ENCODE measurements at regions not wholly inside any gene's neighbourhood (a gene's known extent, or its start where the extent isn't known, plus 50 kb on each side); places are given as distances from the start of the nearest gene placed in this dataset.

- DNase-seq, result no peak
Measured at GRCh38 chr5:6193310-6193709, 185.0 kb downstream of the MED10 start.

DNA sequence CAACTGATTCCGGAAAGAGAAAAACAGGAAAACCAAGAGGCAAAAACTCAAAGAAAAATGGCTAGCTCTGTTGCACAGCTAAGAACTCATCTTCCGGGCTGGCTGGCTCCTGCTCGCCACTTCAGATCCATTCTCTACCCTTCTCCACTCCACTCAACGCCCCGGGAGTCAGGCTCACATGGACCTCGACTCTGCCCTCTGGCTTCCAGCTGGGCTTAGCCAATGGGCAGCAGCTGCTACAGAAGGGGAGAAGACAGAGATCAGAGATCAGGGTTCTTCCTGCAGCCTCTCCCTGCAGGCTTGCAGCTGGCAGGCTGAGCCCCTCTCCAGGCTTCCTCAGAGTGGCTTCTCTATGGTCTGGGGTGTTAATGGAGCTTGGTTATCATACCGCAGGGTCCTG lies 187.5 kb downstream of the MED10 start:
- DNase-seq, result no peak

DNA sequence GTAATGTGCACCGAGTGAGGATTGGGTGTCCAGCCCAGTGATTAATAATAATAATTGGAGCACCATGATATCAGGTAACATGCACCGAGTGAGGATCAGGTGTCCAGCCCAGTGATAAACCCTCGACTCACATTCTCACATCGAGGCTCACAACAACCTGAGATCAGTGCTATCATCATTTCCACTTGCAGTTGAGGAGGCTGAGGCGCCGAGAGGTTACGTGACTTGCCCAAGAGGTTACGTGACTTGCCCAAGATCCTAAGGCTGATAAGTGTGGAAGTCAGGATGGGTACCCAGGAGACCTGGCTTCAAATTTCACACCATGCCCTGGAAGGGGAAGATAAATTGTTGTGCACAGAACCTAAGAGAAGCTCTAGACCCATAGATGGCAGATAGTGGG lies 189.4 kb downstream of the MED10 start:
- no peak for DNase-seq

DNA sequence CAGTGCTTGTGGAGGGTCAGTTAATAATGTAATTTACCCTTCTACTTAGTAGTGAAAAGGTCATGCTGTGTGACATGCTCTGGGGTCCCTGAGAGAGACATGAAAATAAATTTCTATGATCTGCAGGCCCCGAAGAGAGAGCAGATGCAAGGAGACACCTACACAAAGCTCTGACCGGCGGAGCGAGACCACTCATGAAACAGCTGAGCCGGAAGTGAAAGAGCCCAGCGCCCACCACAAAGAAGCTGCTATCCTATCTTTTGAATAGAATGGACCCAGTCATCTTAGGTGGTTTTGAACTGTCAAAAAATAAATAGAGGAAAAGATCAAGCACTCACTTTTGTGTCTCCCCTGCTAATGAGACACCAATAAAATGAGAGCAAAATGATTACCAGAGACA lies 190.0 kb downstream of the MED10 start:
- no peak for DNase-seq

DNA sequence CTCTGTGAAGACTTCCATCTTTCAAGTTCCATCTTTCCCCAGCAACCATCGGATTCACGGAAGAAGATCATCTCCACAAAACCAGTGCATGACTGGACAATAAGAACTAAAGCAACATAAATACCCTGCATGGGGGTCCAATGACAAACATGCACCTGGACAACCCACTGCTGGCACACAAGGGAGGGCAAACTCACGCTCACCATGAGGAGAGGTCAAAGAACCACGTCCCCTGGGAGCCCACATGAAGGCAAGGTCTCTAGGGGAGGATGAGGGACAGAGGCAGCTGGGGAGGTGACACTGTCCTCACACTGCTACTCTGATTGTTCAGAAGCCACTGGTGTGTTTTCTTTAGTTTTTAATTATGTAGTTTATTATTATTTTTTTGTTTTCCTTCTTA lies 190.8 kb downstream of the MED10 start:
- no peak for DNase-seq

DNA sequence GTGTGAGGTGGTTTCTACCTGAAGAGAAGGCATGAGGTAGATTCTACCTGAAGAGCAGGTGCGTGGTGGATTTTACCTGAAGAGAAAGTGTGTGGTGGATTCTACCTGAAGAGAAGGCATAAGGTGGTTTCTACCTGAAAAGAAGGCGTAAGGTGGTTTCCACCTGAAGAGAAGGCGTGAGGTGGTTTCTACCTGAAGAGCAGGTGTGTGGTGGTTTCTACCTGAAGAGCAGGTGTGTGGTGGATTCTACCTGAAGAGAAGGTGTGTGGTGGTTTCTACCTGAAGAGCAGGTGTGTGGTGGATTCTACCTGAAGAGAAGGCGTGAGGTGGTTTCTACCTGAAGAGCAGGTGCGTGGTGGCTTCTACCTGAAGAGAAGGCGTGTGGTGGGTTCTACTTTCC lies 192.8 kb downstream of the MED10 start:
- DNase-seq, result no peak

- DNase-seq, result no peak
Measured at GRCh38 chr5:6184481-6184880, 193.9 kb downstream of the MED10 start.

DNA sequence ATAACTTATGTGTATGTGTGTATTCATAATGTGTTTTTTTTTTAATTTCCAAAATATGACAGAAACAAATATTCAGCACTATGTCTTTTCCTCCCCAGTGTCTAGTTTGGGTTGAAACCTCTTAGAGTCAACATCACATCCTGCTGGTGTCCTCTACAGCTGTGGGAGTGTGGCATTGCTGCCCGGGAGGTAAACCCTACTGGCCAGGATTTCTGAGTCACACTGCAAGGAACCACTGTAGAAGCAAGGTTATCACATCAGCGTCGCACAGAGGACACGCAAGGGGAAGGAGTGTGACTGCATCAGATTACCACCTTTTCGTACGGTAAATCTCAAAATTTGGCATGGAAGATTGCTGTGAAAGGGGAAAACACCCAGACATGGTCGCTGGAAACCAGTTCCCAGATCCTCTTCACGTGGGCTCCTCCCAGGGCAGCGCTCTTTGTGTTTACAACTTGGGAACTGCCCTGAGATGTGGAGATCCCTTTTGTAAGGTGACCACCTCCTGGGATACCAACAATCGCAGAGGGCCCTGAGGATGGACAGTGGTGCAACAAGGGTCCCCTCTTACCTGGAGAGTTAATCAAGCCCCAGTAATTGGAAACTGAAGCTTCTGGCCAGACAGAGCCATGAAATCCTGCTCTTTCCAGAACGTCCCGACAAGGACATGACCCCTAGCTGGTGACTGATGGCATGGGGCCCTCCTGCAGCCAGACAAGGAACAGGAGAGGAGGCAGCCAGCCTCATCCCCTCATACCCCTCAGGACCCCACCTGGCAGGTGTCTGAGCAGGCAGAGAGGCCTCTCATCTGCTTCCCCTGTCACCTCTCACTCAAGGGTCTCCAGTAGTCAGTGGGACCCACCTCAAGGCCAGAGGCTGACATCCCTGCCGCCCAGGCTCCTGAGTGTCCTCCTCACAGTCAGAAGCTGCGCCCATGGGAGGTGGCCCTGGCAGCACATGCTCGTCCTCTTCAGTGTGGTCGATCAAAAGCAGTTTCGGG lies 194.7 kb downstream of the MED10 start:
- DNase-seq, result no peak

DNA sequence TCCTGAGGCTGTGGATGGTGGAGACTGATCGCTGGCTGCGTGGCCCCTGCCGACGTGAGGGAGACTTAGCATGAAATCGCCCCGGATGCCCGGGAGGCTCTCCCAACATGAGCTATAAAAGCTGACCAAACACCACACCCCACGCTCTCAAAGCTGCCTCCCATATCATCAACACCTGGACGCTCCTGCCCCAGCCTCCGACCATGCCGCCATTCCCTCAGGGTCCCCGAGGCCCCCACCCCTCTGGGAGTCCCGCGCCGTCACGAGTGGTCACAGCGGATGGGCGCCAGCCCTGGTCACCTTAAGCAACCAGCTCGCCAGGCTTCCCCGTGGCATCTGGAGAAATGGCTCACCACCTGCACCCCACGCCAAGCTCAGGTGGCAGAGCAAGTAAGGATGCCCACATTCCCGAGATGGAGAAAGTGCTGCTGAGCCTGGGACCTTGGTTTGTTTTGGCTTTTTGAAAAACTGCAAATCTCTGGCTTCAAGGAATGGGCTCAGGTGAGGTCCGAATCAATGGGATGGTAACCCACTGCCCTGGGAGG lies 196.0 kb downstream of the MED10 start:
- no peak for DNase-seq

DNA sequence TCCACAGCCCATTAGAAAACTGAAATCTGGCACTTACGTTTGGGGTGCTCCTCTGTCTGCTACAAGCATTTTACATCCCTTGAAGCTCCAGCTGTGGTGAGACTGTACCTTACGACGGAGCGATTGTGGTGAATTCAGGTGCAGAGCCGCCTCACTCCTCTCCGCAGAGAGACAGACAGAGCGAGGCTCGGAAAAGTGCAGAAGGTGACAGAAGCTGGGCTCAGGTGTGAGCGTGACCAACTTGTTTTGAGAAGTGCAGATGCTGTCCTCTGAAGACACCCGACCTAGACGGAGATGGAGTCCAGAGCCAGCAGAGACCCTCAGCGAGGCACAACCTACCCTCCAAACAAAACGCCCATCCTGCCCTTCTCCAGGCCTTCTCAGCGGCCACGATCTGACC lies 196.5 kb downstream of the MED10 start:
- DNase-seq, result no peak

GRCh38 chr5:6181147-6181729 lies 197.1 kb downstream of the MED10 start:
- no peak for DNase-seq

DNA sequence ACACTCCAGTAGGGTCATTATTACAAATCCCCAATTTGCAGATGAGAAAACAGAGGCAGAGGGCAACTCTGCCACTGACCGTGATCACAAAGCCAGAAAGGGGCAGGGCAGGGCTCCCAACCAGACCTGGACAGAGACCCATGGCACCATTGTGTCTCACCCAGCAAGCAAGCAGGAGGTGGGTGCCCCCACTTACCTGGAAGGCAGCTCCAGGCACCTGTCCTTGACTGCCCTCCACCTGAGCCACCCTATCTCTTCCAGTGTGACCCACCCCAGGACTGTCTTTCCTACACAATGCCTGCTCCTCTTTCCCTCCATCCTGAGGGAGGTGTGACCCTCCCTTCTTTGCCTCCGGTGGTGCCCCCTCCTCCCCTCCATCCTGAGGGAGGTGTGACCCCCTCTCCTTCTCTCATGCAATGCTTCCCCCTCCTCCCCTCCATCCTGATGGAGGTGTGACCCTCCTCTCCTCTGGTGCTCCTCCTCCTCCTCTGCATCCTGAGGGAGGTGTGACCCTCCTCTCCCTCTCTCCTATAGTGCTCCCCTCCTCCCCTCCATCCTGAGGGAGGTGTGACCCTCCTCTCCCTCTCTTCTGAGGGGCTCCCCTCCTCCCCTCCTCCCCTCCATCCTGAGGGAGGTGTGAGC lies 198.0 kb downstream of the MED10 start:
- no peak for DNase-seq

GRCh38 chr5:6178846-6179532 lies 199.4 kb downstream of the MED10 start:
- no peak for DNase-seq

DNA sequence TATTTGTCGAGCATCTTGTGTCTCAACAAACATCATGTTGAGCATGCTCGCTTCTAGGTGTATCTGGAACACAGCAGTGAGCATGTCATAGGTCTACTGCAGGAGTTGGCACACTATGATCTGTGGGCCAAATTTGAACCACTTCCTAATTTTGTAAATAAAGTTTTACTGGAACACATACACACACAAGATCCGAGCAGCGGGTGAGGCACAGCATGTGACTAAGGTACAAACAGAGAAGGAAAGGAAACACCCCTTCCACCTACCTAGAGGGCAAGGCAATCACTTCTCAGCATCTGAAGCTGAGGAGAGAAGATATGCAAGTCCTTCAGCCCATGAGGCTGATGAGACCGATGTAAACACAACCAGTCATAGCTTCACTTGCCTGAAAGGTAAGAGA lies 200.4 kb downstream of the MED10 start:
- no peak for DNase-seq

DNA sequence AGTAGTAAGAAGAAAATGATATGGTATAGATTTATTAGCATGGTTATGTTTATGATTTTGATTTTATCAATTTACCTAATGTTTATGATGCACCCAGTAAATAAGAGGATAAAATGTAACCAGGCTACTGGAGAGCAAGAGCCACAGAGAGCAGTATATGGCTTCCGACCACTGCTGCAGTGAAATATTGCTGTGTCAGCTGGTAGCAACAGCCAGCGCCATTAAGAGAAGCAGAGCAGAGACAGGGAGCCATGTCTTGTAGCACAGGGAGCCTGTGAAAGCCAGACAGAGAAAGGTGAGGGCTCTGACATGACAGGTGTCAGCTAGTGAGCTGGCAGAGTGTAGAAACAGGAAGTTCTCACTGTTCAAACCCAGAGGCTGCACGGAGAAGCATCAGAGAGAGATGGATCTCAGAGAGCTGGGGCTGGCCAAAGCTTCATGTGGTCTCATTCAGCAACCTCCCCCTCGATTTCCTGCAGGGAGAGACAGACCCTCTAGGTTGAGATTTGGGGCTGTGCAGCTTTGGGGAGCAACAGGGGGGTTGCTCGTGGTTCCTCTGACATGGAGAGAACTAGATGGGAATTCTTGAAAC lies 202.1 kb downstream of the MED10 start:
- DNase-seq, result no peak

DNA sequence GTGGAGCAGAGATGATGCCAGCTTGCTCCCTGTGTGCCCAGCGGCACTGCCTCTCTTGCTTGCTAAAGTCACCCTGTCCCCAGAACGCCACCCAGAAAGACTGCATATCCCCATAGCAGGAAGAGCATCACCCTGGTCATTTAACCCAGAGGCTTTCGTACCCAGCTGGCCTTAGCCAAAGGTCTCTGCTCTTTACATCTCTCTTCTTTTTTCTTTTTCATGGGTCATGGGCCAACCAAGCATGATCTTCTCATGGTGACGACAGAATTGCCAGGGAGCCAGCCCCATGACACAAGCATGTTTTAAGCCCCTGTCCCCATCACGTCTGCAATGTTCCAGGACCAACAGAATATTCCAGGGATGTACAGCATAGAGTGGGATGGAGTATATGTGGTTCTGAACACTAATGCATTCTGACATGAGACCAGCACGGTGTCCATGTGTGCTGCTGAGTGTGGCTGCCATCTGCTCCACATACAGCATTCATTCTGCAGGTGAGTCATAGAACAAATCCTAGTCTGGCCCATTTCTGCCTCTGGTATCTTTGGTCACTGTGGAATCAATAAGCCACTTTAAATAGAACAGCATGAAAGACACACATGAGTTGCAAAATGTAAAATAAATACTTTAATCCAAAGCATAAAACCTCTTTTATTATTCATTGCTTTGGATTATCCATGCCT lies 203.0 kb downstream of the MED10 start:
- no peak for DNase-seq

DNA sequence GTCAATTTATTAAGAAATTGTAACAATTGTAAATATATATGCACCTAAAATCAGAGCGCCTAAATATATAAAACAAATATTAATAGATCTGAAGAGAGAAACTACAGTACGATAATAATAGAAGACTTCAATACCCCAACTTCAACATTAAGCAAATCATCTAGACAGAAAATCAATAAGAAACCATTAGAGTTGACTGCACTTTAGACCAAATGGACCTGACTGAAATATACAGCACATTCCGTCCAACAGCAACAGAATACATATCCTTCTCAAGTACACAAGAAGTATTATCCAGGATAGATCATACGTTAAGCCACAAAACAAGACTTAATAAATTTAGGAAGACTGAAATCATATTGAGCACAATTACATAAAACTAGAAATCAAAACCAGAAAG lies 208.7 kb downstream of the MED10 start:
- DNase-seq, result no peak

DNA sequence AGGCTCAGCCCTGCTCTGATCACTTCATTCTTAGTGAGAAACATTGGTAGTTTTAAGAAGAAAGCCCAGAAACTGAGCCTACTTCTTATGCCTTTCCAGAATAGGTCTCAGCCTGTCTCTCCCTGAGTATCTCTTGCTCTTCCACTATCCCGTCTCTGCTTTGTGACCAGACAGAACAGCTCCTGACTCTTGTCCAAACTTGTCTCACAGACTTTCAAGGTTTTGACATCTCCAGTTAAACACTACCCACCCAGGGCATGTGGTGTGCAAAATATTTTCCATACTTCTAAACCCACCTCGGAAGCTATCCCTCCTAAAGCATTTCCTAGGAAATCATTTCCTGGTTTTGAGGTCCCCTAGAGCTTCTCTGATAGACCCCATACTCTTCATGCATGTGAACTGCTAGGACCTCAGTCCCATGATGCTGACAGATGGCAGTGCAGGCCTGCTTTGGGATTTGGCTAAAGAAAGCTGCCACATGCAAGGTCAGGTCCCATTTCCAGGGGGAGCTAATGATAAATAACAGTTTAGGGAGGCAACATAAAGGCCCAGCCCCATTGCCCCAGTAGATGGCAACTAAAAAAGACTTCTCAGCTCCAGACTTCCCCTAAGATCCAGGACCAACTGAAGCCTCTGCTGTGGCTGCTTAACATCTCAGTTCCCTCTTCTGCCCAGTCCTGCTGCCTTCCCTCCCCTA lies 211.5 kb downstream of the MED10 start:
- no peak for DNase-seq

DNA sequence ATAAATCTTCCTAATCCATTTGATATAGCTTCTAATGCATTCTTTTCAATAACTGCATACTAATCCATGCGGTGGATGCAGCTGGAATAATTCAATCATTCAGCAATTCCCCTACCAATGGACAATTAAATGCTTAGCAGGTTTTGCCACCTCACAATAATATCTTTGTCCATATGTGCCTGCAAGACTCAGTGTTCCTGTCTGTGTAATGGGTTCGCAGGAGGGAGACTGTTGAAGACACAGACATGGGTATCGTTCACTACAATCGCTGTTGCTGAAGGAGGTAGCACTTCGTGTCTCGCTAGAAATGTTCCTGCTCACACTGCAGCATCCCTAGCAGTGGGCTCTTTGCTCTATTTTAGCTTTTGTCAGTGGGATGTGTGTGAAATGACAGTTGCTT lies 214.4 kb downstream of the MED10 start:
- no peak for DNase-seq

GRCh38 chr5:6162175-6162574 lies 216.2 kb downstream of the MED10 start:
- no peak for DNase-seq

DNA sequence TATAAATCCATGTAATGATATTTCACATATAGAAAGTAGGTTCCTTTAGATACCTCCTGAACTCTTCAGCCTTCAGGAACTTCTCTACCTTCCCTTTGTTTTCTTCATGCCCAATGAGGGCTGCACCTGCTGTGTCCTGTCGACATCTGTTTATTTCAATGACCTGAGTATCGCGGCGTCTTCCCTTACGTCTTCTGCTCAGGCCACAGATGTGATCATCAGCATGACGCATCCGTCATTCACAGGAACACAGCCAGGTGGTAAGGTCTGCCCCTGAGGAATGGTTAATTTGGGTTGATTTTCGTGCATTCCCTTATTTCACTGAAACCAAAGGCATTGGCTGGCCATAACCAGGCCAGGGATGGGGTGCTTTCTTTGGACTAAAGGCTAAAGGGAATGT lies 217.1 kb downstream of the MED10 start:
- no peak for DNase-seq
